GM13977 (cell line): ENCODE measurements at regions not wholly inside any gene's neighbourhood (a gene's known extent, or its start where the extent isn't known, plus 50 kb on each side); places are given as distances from the start of the nearest gene placed in this dataset.

ENCODE experiments used
- DNase-seq: peaks from one replicate; pipeline ENCODE4 v3.0.0; 2012; ENCODE audit warnings: low spot score
- in situ Hi-C: fragments of 300-500 bp; cut with MboI; formaldehyde crosslinking; loops from one replicate; pipeline ENCODE4 v1.12.0; 2022; ENCODE audit warnings: low sequenced_read_pairs, low pct_unique_long_range_greater_than_20kb, mixed read lengths, inconsistent platforms; ENCODE audit not compliant: unreplicated experiment
- TF ChIP-seq, protein P1 (sequence below): IDR thresholded peaks from 2 replicates; pipeline ENCODE4 v1.5.1; 2012; ENCODE audit warnings: mild to moderate bottlenecking, control low read depth; ENCODE audit not compliant: insufficient read depth; ENCODE audit errors: extremely low read depth, missing control alignments

DNA sequence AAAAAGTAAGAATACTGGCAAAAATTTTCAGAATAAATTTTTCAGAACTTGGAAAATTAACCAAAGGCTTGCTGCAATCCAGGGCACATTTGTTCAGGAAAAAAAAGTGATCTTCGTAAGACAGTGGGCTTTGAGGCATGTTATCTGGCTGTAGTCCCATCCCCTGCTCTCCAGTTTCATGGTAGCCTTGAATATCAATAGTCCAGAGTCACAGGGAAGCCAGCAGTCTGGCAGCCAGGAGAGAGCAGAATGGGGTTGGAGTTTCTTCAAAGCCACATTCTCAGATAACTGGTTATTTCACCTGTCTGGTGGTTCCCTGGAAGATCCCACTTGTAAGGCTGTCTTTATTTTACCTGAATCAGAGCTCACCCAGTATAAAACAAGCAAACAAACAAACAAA lies 669.3 kb downstream of the MATN1 start:
- no peak for DNase-seq
- TF ChIP-seq, protein P1, sequence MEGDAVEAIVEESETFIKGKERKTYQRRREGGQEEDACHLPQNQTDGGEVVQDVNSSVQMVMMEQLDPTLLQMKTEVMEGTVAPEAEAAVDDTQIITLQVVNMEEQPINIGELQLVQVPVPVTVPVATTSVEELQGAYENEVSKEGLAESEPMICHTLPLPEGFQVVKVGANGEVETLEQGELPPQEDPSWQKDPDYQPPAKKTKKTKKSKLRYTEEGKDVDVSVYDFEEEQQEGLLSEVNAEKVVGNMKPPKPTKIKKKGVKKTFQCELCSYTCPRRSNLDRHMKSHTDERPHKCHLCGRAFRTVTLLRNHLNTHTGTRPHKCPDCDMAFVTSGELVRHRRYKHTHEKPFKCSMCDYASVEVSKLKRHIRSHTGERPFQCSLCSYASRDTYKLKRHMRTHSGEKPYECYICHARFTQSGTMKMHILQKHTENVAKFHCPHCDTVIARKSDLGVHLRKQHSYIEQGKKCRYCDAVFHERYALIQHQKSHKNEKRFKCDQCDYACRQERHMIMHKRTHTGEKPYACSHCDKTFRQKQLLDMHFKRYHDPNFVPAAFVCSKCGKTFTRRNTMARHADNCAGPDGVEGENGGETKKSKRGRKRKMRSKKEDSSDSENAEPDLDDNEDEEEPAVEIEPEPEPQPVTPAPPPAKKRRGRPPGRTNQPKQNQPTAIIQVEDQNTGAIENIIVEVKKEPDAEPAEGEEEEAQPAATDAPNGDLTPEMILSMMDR, result no peak
- in situ Hi-C loops, result no loop called here

DNA sequence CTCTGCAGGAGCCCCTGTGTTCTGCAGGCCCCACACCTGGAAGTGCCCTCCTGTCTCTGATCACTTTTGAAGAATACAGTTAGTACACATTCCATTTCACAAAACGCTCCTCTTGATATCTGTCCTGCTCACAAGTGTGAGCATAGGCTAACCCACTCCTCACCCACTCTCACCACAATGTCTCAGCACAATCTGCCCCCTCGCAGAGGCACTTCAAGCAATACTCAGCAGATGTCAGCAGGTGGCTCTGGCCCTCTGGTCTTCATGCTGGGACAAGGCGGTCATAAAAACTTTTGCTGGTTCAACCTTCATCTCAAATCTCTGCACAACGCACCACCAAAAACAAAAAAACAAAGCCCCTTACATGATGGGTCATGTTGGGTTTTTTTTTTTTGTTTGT lies 671.2 kb downstream of the MATN1 start:
- DNase-seq, result no peak
- in situ Hi-C loops, result no loop called here
- TF ChIP-seq, protein P1, result no peak

DNA sequence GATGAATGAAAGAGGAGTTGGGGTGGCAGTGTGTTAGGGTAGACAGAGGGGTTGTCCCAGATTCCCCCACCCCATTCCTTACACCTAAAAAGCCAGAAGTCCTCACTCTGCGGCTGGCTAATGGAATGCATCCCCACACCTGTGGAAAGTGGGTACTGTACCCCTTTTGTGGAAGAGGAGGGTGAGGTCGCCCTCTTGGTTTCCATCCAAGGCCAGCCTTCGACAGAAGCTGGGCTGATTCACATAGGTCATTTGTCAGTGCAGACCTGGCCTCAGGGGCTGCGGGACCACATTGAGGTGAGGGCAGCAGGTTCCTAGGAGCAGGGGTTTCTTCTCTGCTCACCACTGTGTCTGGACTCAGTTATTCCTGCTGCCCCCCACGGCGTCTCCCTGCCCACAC lies 671.6 kb downstream of the MATN1 start:
- in situ Hi-C loops, result no loop called here
- TF ChIP-seq, protein P1, result no peak
- no peak for DNase-seq

DNA sequence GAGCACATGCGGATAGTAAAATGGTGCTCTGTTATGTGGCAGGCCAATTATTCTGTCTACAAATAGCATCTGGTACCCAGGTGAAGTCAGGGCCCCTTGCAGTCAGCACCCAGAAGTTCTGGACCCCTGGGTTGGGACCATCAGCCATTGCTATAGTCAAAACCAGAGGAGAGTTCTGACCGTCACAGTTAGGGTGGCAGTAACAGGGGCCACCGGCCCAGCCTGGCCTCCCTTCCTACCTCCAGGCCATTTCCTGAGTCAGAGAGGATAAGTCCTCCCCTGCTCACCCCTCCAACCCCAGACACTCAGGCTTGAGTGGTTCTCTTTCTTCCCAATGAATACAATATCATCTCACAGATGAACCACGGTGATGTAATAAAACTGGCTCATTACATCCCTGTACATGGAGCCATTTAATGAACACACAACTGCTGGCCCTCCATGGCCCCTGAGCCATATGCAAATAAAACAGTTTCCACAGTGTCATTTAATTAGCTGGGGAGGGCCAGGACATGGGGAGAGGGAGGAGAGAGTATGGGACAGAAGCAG lies 673.6 kb downstream of the MATN1 start:
- DNase-seq, result no peak
- TF ChIP-seq, protein P1, result no peak
- in situ Hi-C loops, result no loop called here

DNA sequence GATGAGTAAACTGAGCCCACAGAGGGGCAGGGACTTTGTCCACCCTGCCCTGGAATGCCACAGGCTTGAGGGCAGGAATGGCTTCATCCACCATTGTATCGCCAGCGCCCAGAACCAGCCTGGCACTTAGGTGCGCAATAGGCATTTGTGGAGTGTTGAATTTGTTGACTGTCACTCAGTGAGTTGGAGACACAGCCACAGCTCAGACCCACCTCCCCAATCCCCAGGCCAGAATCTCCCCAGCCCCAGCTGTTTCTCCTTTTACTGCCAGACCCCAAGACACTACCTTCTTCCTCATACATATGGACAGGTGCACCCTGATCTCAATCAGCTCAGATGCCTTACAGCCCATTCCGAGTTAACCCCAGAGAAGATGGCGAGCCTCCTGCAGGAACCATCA lies 674.5 kb downstream of the MATN1 start:
- in situ Hi-C loops, result no loop called here
- TF ChIP-seq, protein P1, result no peak
- no peak for DNase-seq

DNA sequence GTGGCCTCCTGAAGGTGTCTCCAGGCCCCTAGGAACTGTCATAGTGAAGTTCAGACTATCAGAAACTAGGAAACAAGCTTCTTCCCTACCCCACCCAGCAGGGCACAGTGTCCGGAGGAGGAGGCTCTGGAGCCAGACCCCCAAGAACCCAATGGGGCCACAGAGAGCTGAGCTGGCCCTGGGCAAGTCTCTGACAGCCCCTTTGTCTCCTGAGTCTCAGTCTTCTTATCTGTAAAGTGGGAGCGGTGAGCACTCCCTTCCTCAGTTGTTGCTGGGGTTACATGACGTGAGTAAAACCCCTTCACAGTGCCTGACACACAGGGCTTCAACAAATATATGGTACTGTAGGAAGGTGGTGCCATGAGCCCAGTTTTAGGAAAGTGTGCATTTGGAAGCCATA lies 675.8 kb downstream of the MATN1 start:
- in situ Hi-C loops, result no loop called here

More for the DNA sequence above, 675.8 kb downstream of the MATN1 start:
- DNase-seq, result no peak
- TF ChIP-seq, protein P1, result no peak
